DOHH2 (cell line): ENCODE measurements at regions not wholly inside any gene's neighbourhood (a gene's known extent, or its start where the extent isn't known, plus 50 kb on each side); places are given as distances from the start of the nearest gene placed in this dataset.

Source experiments
- H3F3A ChIP-seq: fragments of 200-600 bp; sonication (generic), shearing (Covaris generic); 2 replicates; pipeline ENCODE4 v1.6.0; 2016; ENCODE audit warnings: antibody characterized with exemption, mild to moderate bottlenecking; ENCODE audit not compliant: control insufficient read depth, insufficient read depth
- H3K27ac ChIP-seq: fragments of 200-600 bp; sonication (generic); 2 replicates; pipeline ENCODE4 v1.5.1; 2014; ENCODE audit warnings: low read depth, mild to moderate bottlenecking, low read length, moderate library complexity
- H3K27me3 ChIP-seq: fragments of 200-600 bp; sonication (generic); 2 replicates; pipeline ENCODE4 v1.6.1; 2014; ENCODE audit warnings: mild to moderate bottlenecking, low read length, mixed read lengths; ENCODE audit not compliant: control insufficient read depth
- H3K36me3 ChIP-seq: fragments of 200-600 bp; sonication (generic); 2 replicates; pipeline ENCODE4 v1.6.1; 2014; ENCODE audit warnings: mild to moderate bottlenecking, low read length, moderate library complexity, mixed read lengths; ENCODE audit not compliant: control insufficient read depth
- H3K4me1 ChIP-seq: fragments of 200-600 bp; sonication (generic); 2 replicates; pipeline ENCODE4 v1.6.1; 2014; ENCODE audit warnings: mild to moderate bottlenecking, low read length, mixed read lengths; ENCODE audit not compliant: control insufficient read depth
- H3K4me2 ChIP-seq: fragments of 200-600 bp; sonication (generic); 2 replicates; pipeline ENCODE4 v1.6.0; 2014; ENCODE audit warnings: mild to moderate bottlenecking, low read length, moderate library complexity
- H3K4me3 ChIP-seq: fragments of 200-600 bp; sonication (generic); 2 replicates; pipeline ENCODE4 v1.5.1; 2014; ENCODE audit warnings: mild to moderate bottlenecking, low read length, mixed read lengths
- H3K79me2 ChIP-seq: fragments of 200-600 bp; sonication (generic); 2 replicates; pipeline ENCODE4 v1.6.1; 2014; ENCODE audit warnings: mild to moderate bottlenecking, low read length, mixed read lengths; ENCODE audit not compliant: control insufficient read depth
- H3K9me2 ChIP-seq: fragments of 200-600 bp; sonication (generic); replicated peaks from 2 replicates; pipeline ENCODE4 v1.6.1; 2014; ENCODE audit warnings: mild to moderate bottlenecking, low read length, mixed read lengths; ENCODE audit not compliant: control insufficient read depth
- H3K9me3 ChIP-seq: fragments of 200-600 bp; sonication (generic); 2 replicates; pipeline ENCODE4 v1.6.1; 2014; ENCODE audit warnings: antibody characterized with exemption, low read length, mixed read lengths; ENCODE audit not compliant: control insufficient read depth, insufficient read depth
- H4K20me1 ChIP-seq: fragments of 200-600 bp; sonication (generic); 2 replicates; pipeline ENCODE4 v1.6.0; 2014; ENCODE audit warnings: low read depth, mild to moderate bottlenecking, antibody characterized with exemption, low read length, moderate library complexity; ENCODE audit not compliant: control insufficient read depth, insufficient read depth
- CTCF ChIP-seq: fragments of 200-600 bp; sonication (generic); IDR thresholded peaks from one replicate; pipeline ENCODE4 v1.5.1; 2014; ENCODE audit warnings: antibody characterized with exemption, mild to moderate bottlenecking, low read depth, low read length; ENCODE audit not compliant: poor library complexity, severe bottlenecking
- EZH2phosphoT487 ChIP-seq: fragments of 200-600 bp; sonication (generic); IDR thresholded peaks from 2 replicates; pipeline ENCODE4 v1.6.1; 2017; ENCODE audit warnings: borderline replicate concordance, mild to moderate bottlenecking, antibody characterized with exemption, low read length, moderate library complexity, mixed read lengths

GRCh38 chr9:88805217-88805943 is 185.9 kb upstream of the S1PR3 start:
- H3K27me3 ChIP-seq: no peaks in the 10 kb centered on the region
- H3K79me2 ChIP-seq: no peaks in the 10 kb centered on the region
- peaks cover 14% of the 10 kb centered on the region for H3K4me1 ChIP-seq
- no peaks in the 10 kb centered on the region for H3K9me2 ChIP-seq
- no peaks in the 10 kb centered on the region for H3K9me3 ChIP-seq
- H3K4me2 ChIP-seq: no peak overlapping the region
- no peak overlapping the region for H3K27ac ChIP-seq
- H3K36me3 ChIP-seq: no peaks in the 10 kb centered on the region
- TF ChIP-seq CTCF (no peak), EZH2phosphoT487 (no peak)
- H4K20me1 ChIP-seq: no peaks in the 10 kb centered on the region
- H3F3A ChIP-seq: no peaks in the 10 kb centered on the region
- no peak overlapping the region for H3K4me3 ChIP-seq

GRCh38 chr9:88807426-88807825 is 183.8 kb upstream of the S1PR3 start:
- Histone ChIP-seq H4K20me1 (no peaks in the 10 kb centered on the region), H3K4me2 (no peak overlapping the region), H3K27ac (no peak overlapping the region), H3K79me2 (no peaks in the 10 kb centered on the region), H3K9me2 (no peaks in the 10 kb centered on the region), H3K9me3 (no peaks in the 10 kb centered on the region), H3K36me3 (no peaks in the 10 kb centered on the region), H3K4me3 (no peak overlapping the region), H3K4me1 (peaks cover 14% of the 10 kb centered on the region), H3K27me3 (no peaks in the 10 kb centered on the region), H3F3A (no peaks in the 10 kb centered on the region)
- no peak for TF ChIP-seq CTCF

DNA sequence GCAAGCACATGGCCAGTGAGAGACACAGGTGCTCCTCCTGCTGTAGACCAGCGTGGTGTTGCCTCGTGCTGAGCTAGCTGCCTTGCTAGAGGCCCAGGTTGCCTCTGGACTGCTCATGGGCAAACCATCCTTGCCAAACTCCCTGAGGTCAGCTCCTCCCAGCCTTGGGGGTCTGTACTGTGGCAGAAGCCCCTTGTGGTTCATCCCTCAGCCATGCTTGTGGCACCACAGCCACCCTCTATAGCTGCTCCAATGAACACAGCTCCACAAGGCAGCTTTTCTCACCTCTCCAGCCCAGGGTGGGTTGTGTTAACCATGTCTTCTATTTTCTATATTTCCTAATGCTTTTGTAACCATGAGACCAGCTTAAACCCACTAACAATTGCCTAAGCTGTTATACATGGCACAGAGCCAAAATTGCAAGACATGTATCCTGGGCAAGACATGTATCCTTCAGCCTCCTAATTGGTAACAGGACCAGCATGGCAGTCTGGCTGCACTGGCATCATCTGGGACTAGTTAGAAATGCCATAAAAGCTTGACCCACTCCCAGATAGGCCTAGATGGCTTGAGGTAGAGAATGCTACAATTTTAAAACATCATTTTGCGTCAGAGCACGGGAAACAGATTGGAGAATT is 183.1 kb upstream of the S1PR3 start:
- no peaks in the 10 kb centered on the region for H4K20me1 ChIP-seq
- H3K4me1 ChIP-seq: peaks cover 13% of the 10 kb centered on the region
- no peak for TF ChIP-seq CTCF
- TF ChIP-seq EZH2phosphoT487: no peak
- no peaks in the 10 kb centered on the region for H3K27me3 ChIP-seq
- H3F3A ChIP-seq: no peaks in the 10 kb centered on the region
- no peaks in the 10 kb centered on the region for H3K36me3 ChIP-seq
- no peak overlapping the region for H3K27ac ChIP-seq
- H3K79me2 ChIP-seq: no peaks in the 10 kb centered on the region
- no peak overlapping the region for H3K4me3 ChIP-seq
- no peaks in the 10 kb centered on the region for H3K9me3 ChIP-seq
- H3K4me2 ChIP-seq: no peak overlapping the region
- no peaks in the 10 kb centered on the region for H3K9me2 ChIP-seq
